IMR-90 (cell line): ENCODE measurements at regions not wholly inside any gene's neighbourhood (a gene's known extent, or its start where the extent isn't known, plus 50 kb on each side); places are given as distances from the start of the nearest gene placed in this dataset.

Experiments used
- MXI1 ChIP-seq: IDR thresholded peaks from 2 replicates; pipeline ENCODE4 v1.6.1; 2012; ENCODE audit warnings: low read depth, mild to moderate bottlenecking, low read length, moderate library complexity, borderline replicate concordance
- POLR2A ChIP-seq: IDR thresholded peaks from 2 replicates; pipeline ENCODE4 v1.6.1; 2012; ENCODE audit warnings: mild to moderate bottlenecking, low read depth, low read length
- RAD21 ChIP-seq: IDR thresholded peaks from 2 replicates; pipeline ENCODE4 v1.6.1; 2012; ENCODE audit warnings: low read length, improper control_type of control experiment
- RFX5 ChIP-seq: IDR thresholded peaks from 2 replicates; pipeline ENCODE4 v1.8.0; 2012; ENCODE audit warnings: low read depth, mild to moderate bottlenecking, low read length, moderate library complexity
- TF ChIP-seq, protein P1 (sequence below): conservative IDR thresholded peaks from 2 replicates; pipeline ENCODE4 v1.5.1; 2012; ENCODE audit warnings: mild to moderate bottlenecking, low read depth, low read length, improper control_type of control experiment
- TF ChIP-seq, protein P2 (sequence below): fragments of 150-350 bp; IDR thresholded peaks from 2 replicates; pipeline ENCODE4 v1.6.1; 2016; ENCODE audit warnings: low read depth, mild to moderate bottlenecking, low read length, moderate library complexity, borderline replicate concordance

DNA sequence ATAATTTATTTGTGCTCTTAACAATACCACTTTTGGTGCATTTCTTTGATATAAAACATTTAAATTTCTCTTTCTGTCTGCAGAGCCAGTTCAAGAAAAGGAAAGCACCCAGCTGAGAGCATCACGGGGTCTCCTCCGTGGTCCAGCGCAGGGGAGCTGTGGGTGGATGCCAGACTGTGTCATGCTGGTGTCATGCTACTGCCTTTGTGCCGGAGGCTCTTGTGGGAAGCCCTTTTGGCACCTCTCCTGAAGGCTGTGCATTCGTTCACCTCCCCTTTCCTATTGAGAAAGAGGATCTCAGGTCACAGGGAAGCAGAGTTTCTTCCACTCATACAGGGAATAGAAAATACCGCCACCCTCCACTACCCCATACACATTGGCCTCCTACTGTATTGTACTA is 450.4 kb downstream of the GALR1 start:
- TF ChIP-seq POLR2A = no peak
- TF ChIP-seq, protein P1, sequence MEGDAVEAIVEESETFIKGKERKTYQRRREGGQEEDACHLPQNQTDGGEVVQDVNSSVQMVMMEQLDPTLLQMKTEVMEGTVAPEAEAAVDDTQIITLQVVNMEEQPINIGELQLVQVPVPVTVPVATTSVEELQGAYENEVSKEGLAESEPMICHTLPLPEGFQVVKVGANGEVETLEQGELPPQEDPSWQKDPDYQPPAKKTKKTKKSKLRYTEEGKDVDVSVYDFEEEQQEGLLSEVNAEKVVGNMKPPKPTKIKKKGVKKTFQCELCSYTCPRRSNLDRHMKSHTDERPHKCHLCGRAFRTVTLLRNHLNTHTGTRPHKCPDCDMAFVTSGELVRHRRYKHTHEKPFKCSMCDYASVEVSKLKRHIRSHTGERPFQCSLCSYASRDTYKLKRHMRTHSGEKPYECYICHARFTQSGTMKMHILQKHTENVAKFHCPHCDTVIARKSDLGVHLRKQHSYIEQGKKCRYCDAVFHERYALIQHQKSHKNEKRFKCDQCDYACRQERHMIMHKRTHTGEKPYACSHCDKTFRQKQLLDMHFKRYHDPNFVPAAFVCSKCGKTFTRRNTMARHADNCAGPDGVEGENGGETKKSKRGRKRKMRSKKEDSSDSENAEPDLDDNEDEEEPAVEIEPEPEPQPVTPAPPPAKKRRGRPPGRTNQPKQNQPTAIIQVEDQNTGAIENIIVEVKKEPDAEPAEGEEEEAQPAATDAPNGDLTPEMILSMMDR = no peak
- TF ChIP-seq RAD21 = no peak
- TF ChIP-seq RFX5 = no peak
- TF ChIP-seq, protein P2, sequence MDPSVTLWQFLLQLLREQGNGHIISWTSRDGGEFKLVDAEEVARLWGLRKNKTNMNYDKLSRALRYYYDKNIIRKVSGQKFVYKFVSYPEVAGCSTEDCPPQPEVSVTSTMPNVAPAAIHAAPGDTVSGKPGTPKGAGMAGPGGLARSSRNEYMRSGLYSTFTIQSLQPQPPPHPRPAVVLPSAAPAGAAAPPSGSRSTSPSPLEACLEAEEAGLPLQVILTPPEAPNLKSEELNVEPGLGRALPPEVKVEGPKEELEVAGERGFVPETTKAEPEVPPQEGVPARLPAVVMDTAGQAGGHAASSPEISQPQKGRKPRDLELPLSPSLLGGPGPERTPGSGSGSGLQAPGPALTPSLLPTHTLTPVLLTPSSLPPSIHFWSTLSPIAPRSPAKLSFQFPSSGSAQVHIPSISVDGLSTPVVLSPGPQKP = no peak
- no peak for TF ChIP-seq MXI1
